Activated CD4-positive, alpha-beta T cell treated with anti-CD3 and anti-CD28 coated beads, Interleukin-2, amount 50 U/mL, for 16 hours (primary cell): ENCODE measurements at regions not wholly inside any gene's neighbourhood (a gene's known extent, or its start where the extent isn't known, plus 50 kb on each side); places are given as distances from the start of the nearest gene placed in this dataset.

ENCODE experiments used
- DNase-seq: peaks from one replicate; pipeline ENCODE4 v3.0.0-alpha.2; 2020

DNA sequence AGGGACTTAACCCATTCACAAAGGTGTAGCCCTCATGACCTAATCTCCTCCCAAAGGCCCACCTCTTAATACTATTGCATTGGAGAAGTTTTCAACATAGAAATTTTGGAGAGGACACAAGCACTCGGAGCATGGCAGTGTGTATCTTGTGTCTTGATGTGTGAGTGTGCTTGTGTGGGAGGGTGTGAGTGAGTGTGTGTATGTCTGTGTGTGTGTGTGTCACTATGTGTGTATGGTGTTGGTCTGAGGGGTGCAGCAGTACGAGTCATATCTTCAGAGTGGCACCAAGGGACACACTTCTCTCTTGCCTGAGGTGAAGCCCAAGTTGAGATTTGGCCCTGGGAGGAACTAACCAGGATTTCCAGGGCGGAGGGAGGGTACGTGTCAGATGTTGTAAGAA, 73.7 kb downstream of the NAV1 start:
- no peak for DNase-seq

GRCh38 chr1:201614262-201615015, 75.5 kb downstream of the NAV1 start:
- DNase-seq: no peak

GRCh38 chr1:201617157-201617556, 78.2 kb downstream of the NAV1 start:
- DNase-seq: no peak

GRCh38 chr1:201618389-201618788, 79.5 kb downstream of the NAV1 start:
- DNase-seq: no peak

GRCh38 chr1:201618905-201619304, 80.0 kb downstream of the NAV1 start:
- no peak for DNase-seq

DNA sequence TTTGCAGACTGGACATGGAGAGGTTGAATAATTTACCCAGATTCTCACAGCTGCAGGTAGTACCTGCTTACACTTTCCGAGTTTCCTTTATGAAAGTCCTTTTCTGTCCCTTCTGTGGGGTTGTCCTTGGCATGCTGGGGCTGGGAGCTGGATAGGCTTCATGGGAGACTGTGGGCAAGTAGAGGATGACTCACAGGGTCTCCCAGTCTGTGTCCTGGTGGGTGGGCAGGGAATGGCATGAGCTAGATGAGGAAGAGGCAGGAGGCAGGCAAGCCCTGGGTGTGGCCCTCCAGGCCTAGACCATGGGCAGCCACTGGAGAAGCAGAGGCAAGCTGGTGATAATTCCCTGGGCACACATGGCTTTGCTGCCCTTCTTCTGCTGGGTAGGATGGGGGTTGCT, 80.6 kb downstream of the NAV1 start:
- no peak for DNase-seq

DNA sequence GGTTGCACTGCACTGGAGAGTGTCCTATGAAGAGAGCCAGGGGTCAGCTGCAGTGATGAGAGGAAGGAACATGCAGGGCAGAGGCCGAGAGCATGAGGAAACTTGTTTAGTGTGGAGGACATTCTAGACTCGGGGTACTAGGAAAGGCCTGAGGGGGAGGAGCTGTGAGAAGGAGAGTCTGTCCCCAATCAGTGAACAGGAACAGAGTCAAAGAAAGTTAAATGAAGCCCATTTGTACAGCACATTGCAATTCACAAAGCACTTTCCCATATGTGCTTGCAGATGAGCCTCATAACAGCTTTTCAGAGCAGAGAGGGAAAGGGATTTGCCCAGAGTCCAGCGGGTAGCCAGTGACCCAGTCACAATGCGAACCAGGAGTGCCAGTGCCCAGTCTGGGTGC, 83.4 kb downstream of the NAV1 start:
- no peak for DNase-seq

DNA sequence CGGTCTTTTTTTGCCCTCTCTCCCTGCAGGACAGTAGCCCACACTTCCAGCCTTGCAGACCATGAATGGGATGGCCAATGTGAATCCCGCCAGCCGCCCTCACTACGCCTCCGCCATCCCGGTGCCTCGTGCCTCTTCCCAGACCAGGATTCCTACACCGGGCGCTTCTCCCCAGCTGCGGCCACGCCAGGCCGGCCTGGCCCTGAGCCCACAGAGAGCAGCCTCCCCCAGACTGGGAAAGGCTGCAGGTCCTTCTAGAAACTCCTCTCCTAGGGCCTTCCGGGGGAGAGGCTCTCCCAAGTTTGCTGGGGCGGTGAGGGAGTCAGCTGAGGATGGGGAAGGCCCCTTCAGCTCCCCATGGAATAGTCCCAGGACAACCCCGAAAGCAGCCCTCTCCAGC, 83.9 kb downstream of the NAV1 start:
- no peak for DNase-seq

- DNase-seq: no peak
Measured at GRCh38 chr1:201624741-201625225, 85.9 kb downstream of the NAV1 start.

GRCh38 chr1:201625226-201625761, 86.4 kb downstream of the NAV1 start:
- no peak for DNase-seq

DNA sequence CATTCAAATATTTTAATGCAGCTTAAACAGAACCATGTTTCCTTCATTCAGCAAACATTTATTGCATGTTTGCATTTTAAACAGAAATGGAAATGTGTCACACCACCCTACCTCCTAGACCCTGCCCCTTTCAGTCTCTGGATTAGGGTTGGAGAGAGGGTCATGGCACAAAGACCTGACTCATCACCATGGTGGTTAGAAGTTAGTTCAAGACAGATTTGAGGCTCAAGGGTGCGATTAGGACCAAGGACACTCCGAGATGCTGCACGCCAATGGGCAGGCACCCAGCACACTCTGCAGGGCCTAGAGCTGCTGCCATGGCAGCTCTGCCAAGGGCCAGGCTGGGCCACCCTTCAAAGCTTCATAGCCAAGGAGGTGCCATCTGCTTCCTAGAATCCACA, 86.9 kb downstream of the NAV1 start:
- DNase-seq: no peak

- no peak for DNase-seq
Measured at GRCh38 chr1:201626629-201627275, 87.8 kb downstream of the NAV1 start.

- DNase-seq: no peak
Measured at GRCh38 chr1:201628490-201628889, 89.6 kb downstream of the NAV1 start.

DNA sequence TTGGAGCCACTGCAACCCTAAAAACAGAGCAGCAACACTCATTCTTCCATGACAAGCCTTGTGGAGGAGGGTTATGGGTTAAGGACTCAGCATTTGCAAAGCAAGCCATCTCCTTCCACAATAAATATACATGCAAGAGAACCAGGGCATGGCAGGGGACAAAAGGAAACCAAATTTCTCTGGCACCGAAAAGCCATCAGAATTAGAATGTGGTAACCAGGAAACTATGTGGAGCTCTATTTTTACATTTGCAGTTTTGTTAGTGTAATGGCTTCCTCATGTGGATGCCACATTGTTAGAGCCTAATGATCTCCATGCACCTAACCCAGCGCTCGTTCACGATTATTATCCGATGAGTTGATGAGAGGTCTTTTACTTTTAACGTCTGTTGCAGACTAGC, 91.7 kb downstream of the NAV1 start:
- no peak for DNase-seq

GRCh38 chr1:201631037-201631436, 92.1 kb downstream of the NAV1 start:
- no peak for DNase-seq

DNA sequence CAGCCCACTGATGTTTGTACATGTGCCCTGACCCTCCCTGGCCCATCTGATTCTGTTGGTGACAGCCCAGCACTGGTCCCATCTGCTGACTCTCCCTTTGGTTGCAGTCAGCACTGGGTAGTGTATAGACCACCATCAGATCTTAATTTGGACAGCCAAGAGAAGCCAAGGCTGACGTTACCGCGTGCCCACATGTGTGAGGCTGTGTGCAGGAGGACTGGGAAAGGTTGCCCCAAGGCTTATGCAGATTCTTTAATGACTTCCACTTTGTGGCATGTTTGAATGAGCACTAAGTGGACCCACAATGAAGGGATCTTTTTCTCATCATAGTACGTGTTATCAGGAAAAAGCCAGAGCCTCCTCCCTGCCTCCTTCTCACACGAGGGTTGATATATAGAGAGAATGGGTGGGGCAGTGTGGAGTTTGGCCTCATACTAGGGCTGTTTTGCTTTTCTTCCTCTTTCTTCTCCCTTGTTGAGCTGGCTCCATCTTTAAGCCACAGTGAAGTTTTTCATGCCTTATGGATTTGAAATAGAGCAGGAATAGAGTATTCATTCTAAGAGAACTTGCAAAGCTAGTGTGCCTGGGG, 93.5 kb downstream of the NAV1 start:
- no peak for DNase-seq

GRCh38 chr1:201633297-201633696, 94.4 kb downstream of the NAV1 start:
- DNase-seq: no peak

DNA sequence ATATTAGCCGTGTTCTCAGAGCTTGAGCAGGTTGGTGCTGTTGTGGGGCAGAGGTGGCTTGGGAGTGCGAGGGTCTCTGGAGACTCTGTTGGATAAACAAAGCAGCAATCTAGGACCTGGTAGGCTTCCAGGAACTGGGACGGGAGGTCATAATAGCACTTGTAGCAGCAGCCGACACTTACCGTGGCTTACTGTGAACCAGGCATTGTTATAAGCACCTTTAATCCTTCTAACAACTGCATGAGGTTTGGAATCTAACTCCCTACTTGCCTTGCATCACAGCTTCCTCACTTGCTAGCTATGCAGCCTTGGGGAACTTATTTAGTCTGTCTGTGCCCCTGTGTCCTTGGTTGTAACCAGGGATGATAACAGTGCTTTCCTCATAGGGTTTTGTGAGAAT, 94.9 kb downstream of the NAV1 start:
- DNase-seq: no peak

DNA sequence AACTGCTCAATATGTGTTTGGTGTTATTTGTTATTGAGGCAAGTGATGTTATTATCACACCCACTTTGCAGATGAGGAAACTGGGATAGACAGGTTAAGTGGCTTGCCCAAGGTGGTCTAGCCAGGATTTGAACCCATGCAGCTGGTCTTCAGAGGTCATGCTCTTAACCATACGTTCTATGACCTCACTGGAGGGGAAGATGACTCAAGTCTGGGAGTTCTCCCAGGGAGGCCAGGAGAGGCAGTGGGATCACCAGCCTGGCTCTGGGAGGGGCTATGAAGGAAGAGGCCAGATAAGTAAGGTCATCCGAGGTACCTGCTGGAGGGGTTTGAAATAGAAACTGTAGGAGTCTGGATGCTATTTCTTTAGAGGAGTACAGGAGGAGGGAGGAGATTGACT, 95.3 kb downstream of the NAV1 start:
- DNase-seq: no peak

DNA sequence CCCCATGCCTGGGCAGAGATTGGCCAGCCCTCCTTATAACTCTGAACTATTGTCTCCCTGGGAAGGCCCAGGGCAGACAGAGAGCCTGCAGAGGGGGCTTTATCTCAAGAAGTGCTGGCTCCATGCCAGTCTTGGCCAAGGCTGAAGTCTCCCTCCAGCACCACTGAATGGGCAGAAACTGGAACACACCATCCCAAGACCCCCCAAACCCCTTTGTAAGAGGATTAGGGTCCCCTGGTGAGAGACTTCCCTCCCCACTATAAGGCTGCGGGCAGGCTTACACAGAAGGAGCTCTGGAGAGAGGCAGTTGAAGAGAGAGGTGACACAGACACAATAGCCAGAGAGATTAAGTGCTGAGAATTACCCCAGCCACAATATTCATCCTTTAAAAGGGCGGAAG, 97.2 kb downstream of the NAV1 start:
- no peak for DNase-seq

- no peak for DNase-seq
Measured at GRCh38 chr1:201636510-201636971, 97.6 kb downstream of the NAV1 start.

- no peak for DNase-seq
Measured at GRCh38 chr1:201637282-201638079, 98.6 kb downstream of the NAV1 start.

DNA sequence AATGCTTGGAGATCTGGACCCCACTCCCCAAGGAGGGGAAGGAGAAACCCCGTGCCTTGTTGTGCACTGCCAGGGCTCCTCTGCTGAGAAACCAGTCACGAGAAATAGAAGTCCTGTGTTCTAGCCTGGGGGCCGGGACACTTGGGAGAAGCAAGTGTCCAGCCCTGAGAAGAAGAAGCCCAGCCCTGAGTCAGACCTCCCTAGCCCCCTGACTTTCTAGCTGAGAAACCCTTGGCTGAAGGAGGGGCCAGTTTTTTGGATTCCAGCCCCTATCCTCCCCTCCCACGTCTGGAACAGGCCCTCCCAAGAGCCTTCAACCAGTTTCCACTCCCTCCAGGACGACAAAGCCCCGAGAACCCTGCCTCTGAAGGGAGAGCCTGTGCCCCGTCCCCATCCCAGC, 100.5 kb downstream of the NAV1 start:
- DNase-seq: no peak
